IMR-90 (cell line): ENCODE measurements at regions not wholly inside any gene's neighbourhood (a gene's known extent, or its start where the extent isn't known, plus 50 kb on each side); places are given as distances from the start of the nearest gene placed in this dataset.

ENCODE experiments used
- ATAC-seq: fragments of 200-7000 bp; cut with Tn5 transposase; 2 replicates; pipeline ENCODE4 v1.9.1; 2020; ENCODE audit warnings: low read depth, mild to moderate bottlenecking, moderate library complexity
- BruUV-seq: library from RNA; stranded (reverse); fragments of 400-500 nt; replicated peaks from 2 replicates; lab custom pipeline; 2021; lab: Mats Ljungman, UMichigan
- CTCF ChIA-PET: fragments of 300-600 bp; formaldehyde crosslinking; extraction: SDS; loops from one replicate; lab custom pipeline; 2021; ENCODE audit warnings: antibody characterized with exemption; lab: Yijun Ruan, JAX
- POLR2A ChIA-PET: fragments of 300-600 bp; sonication (Branson Sonifier 250); formaldehyde crosslinking; loops from one replicate; lab custom pipeline; 2022; ENCODE audit warnings: antibody characterized with exemption; ENCODE audit not compliant: unreplicated experiment; lab: Charles Lee
- DNase-seq: peaks from one replicate; pipeline ENCODE4 v3.0.0; 2013
- H2AFZ ChIP-seq: replicated peaks from 2 replicates; pipeline ENCODE3; 2013; ENCODE audit warnings: low read length, mild to moderate bottlenecking; ENCODE audit not compliant: poor library complexity
- H2AK5ac ChIP-seq: 2 replicates; pipeline ENCODE4 v1.6.1; 2013; ENCODE audit warnings: low read depth, low read length, inconsistent platforms
- H2AK9ac ChIP-seq: replicated peaks from 2 replicates; pipeline ENCODE3; 2013; ENCODE audit warnings: mild to moderate bottlenecking, low read depth, low read length, moderate library complexity; ENCODE audit not compliant: poor library complexity
- H2BK120ac ChIP-seq: 2 replicates; pipeline ENCODE4 v1.6.1; 2013; ENCODE audit warnings: low read depth, low read length, inconsistent platforms
- H2BK15ac ChIP-seq: 3 replicates; pipeline ENCODE4 v1.6.1; 2013; ENCODE audit warnings: low read depth, low read length, inconsistent platforms
- H2BK20ac ChIP-seq: 2 replicates; pipeline ENCODE4 v1.6.1; 2013; ENCODE audit warnings: low read depth, mild to moderate bottlenecking, inconsistent platforms, low read length, moderate library complexity
- H2BK5ac ChIP-seq: 2 replicates; pipeline ENCODE4 v1.6.1; 2013; ENCODE audit warnings: mild to moderate bottlenecking, low read depth, low read length, inconsistent platforms; ENCODE audit not compliant: poor library complexity, severe bottlenecking
- H3K14ac ChIP-seq: replicated peaks from 2 replicates; pipeline ENCODE4 v1.6.1; 2013; ENCODE audit warnings: low read depth, low read length, inconsistent platforms
- H3K18ac ChIP-seq: 2 replicates; pipeline ENCODE4 v1.6.1; 2013; ENCODE audit warnings: low read depth, low read length, control low read depth
- H3K23ac ChIP-seq: 2 replicates; pipeline ENCODE4 v1.6.1; 2013; ENCODE audit warnings: low read depth, low read length, inconsistent platforms
- H3K27ac ChIP-seq: 2 replicates; pipeline ENCODE4 v1.5.1; 2013; ENCODE audit warnings: mild to moderate bottlenecking, control low read depth, low read length; ENCODE audit not compliant: insufficient read depth
- H3K27me3 ChIP-seq: 2 replicates; pipeline ENCODE4 v1.6.1; 2013; ENCODE audit warnings: low read length; ENCODE audit not compliant: control insufficient read depth, insufficient read depth
- H3K36me3 ChIP-seq: 2 replicates; pipeline ENCODE4 v1.6.1; 2013; ENCODE audit warnings: low read length, mixed read lengths; ENCODE audit not compliant: control insufficient read depth, insufficient read depth
- H3K4ac ChIP-seq: 2 replicates; pipeline ENCODE4 v1.6.1; 2013; ENCODE audit warnings: low read depth, low read length, inconsistent platforms
- H3K4me1 ChIP-seq: 2 replicates; pipeline ENCODE4 v1.6.1; 2013; ENCODE audit warnings: low read length, mixed read lengths; ENCODE audit not compliant: control insufficient read depth, insufficient read depth
- H3K4me2 ChIP-seq: 2 replicates; pipeline ENCODE4 v1.6.1; 2013; ENCODE audit warnings: low read depth, mild to moderate bottlenecking, control low read depth, low read length, moderate library complexity
- H3K4me3 ChIP-seq: 2 replicates; pipeline ENCODE4 v1.5.1; 2013; ENCODE audit warnings: low read depth, mild to moderate bottlenecking, control low read depth, low read length, moderate library complexity; ENCODE audit not compliant: insufficient read depth
- H3K56ac ChIP-seq: 2 replicates; pipeline ENCODE4 v1.6.1; 2013; ENCODE audit warnings: low read length, inconsistent platforms; ENCODE audit not compliant: insufficient read depth; ENCODE audit errors: extremely low read depth
- H3K79me1 ChIP-seq, 2 experiments: 2 replicates each; pipeline ENCODE4 v1.6.1; 2013; ENCODE audit warnings: low read length in 2 of 2, inconsistent platforms in 1 of 2, low read depth in 1 of 2
- H3K9ac ChIP-seq: 2 replicates; pipeline ENCODE4 v1.6.1; 2013; ENCODE audit warnings: low read depth, low read length, control low read depth
- H3K9me1 ChIP-seq: 2 replicates; pipeline ENCODE4 v1.6.1; 2013; ENCODE audit warnings: low read length, inconsistent platforms; ENCODE audit not compliant: insufficient read depth
- H3K9me3 ChIP-seq: 2 replicates; pipeline ENCODE4 v1.6.1; 2013; ENCODE audit warnings: low read length; ENCODE audit not compliant: control insufficient read depth, insufficient read depth
- H4K20me1 ChIP-seq: 2 replicates; pipeline ENCODE4 v1.6.1; 2013; ENCODE audit warnings: low read length, inconsistent platforms; ENCODE audit not compliant: insufficient read depth
- H4K5ac ChIP-seq: 2 replicates; pipeline ENCODE4 v1.6.1; 2013; ENCODE audit warnings: mild to moderate bottlenecking, low read depth, low read length, control low read depth
- H4K8ac ChIP-seq, 2 experiments: 2 replicates each; pipeline ENCODE4 v1.6.1; 2013; ENCODE audit warnings: low read depth in 2 of 2, low read length in 2 of 2, control low read depth in 1 of 2, inconsistent platforms in 1 of 2
- H4K91ac ChIP-seq: 2 replicates; pipeline ENCODE4 v1.6.1; 2013; ENCODE audit warnings: low read depth, low read length, inconsistent platforms; ENCODE audit not compliant: insufficient read depth
- WGBS, 2 experiments: methylation state at CpG; one replicate each; pipeline versions ENCODE4 v1.1.5 to v1.1.7; 2013; ENCODE audit warnings: missing lambda C conversion rate in 2 of 2; ENCODE audit not compliant: insufficient read length in 1 of 2; ENCODE audit errors: extremely low coverage in 2 of 2; 5-methylcytosine and 5-hydroxymethylcytosine counted together
- dilution Hi-C: fragments of 300-500 bp; cut with HindIII; formaldehyde crosslinking; loops from one replicate; pipeline ENCODE4 v1.14.3; 2018; ENCODE audit warnings: low sequenced_read_pairs; ENCODE audit not compliant: unreplicated experiment
- in situ Hi-C: fragments of 300-500 bp; cut with MboI; formaldehyde crosslinking; loops from 3 replicates; pipeline ENCODE4 v1.14.3; 2019; ENCODE audit warnings: low sequenced_read_pairs, inconsistent platforms, mixed read lengths
- intact Hi-C: fragments of 100-400 bp; cut with micrococcal nuclease; formaldehyde crosslinking; loops from 2 replicates; pipeline ENCODE4 v1.10.0; 2022
- TF ChIP-seq, protein P1 (sequence below): fragments of 150-350 bp; IDR thresholded peaks from 2 replicates; pipeline ENCODE4 v1.6.1; 2017; ENCODE audit warnings: mild to moderate bottlenecking, antibody characterized with exemption, low read length, low read depth
- TF ChIP-seq, protein P2 (sequence below): conservative IDR thresholded peaks from 2 replicates; pipeline ENCODE4 v1.5.1; 2012; ENCODE audit warnings: mild to moderate bottlenecking, low read depth, low read length, improper control_type of control experiment

DNA sequence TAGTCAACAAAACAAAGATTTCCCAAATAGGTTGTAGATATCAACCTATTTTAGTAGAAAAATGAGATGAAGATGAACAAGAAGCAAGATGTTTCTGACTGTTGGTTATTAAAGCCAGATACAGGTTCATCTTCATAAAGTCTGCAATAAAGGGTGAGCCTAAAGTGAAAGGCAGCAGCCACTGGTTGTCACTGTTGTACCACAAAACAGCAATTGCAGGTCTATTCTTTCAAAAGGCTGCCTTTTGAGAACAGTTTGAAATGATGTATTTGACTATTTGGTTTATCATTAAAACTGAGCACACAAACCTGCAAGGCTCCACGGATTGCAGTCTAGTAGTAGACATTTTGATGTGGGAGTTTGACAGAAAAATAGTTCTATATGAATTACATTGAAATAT lies 543.4 kb downstream of the GBE1 start:
- H4K20me1 ChIP-seq = no peaks in the 10 kb centered on the region
- H3K9me3 ChIP-seq = 0 out of 2 replicates have a peak, but pooled peaks cover 3% of the 10 kb centered on the region
- BruUV-seq = no TSS peak
- WGBS, 2 experiments = no CpG with 5 or more reads among the region's 1 CpG
- in situ Hi-C loops = no loop called here
- DNase-seq (no peak), ATAC-seq (no peak)
- intact Hi-C loops = no loop called here
- H3K23ac ChIP-seq = no peak overlapping the region
- H2AK5ac ChIP-seq = no peak overlapping the region
- dilution Hi-C loops = no loop called here
- H3K4me3 ChIP-seq = no peak overlapping the region
- H3K4ac ChIP-seq = no peak overlapping the region
- H2BK5ac ChIP-seq = no peak overlapping the region
- H3K27ac ChIP-seq = no peak overlapping the region
- H3K36me3 ChIP-seq = no peaks in the 10 kb centered on the region
- no peak overlapping the region for H4K8ac ChIP-seq
- H3K4me1 ChIP-seq = no peaks in the 10 kb centered on the region
- no peak overlapping the region for H4K5ac ChIP-seq
- H2AK9ac ChIP-seq = no peak overlapping the region
- no peaks in the 10 kb centered on the region for H3K79me1 ChIP-seq
- POLR2A ChIA-PET = no interaction called here
- no peaks in the 10 kb centered on the region for H3K27me3 ChIP-seq
- CTCF ChIA-PET = no interaction called here
- H2BK120ac ChIP-seq = no peak overlapping the region
- TF ChIP-seq, protein P1, sequence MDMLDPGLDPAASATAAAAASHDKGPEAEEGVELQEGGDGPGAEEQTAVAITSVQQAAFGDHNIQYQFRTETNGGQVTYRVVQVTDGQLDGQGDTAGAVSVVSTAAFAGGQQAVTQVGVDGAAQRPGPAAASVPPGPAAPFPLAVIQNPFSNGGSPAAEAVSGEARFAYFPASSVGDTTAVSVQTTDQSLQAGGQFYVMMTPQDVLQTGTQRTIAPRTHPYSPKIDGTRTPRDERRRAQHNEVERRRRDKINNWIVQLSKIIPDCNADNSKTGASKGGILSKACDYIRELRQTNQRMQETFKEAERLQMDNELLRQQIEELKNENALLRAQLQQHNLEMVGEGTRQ = no peak
- TF ChIP-seq, protein P2, sequence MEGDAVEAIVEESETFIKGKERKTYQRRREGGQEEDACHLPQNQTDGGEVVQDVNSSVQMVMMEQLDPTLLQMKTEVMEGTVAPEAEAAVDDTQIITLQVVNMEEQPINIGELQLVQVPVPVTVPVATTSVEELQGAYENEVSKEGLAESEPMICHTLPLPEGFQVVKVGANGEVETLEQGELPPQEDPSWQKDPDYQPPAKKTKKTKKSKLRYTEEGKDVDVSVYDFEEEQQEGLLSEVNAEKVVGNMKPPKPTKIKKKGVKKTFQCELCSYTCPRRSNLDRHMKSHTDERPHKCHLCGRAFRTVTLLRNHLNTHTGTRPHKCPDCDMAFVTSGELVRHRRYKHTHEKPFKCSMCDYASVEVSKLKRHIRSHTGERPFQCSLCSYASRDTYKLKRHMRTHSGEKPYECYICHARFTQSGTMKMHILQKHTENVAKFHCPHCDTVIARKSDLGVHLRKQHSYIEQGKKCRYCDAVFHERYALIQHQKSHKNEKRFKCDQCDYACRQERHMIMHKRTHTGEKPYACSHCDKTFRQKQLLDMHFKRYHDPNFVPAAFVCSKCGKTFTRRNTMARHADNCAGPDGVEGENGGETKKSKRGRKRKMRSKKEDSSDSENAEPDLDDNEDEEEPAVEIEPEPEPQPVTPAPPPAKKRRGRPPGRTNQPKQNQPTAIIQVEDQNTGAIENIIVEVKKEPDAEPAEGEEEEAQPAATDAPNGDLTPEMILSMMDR = 0 out of 2 replicates have a peak, but pooled peaks have one; percentile 9
- H2BK20ac ChIP-seq = no peak overlapping the region
- no peak overlapping the region for H3K14ac ChIP-seq
- H3K18ac ChIP-seq = no peak overlapping the region
- no peak overlapping the region for H2AFZ ChIP-seq
- no peak overlapping the region for H4K91ac ChIP-seq
- no peak overlapping the region for H3K56ac ChIP-seq
- no peak overlapping the region for H2BK15ac ChIP-seq
- no peak overlapping the region for H3K9ac ChIP-seq
- H3K9me1 ChIP-seq = no peaks in the 10 kb centered on the region
- H3K4me2 ChIP-seq = no peak overlapping the region
